HUES48 (cell line): ENCODE measurements at regions not wholly inside any gene's neighbourhood (a gene's known extent, or its start where the extent isn't known, plus 50 kb on each side); places are given as distances from the start of the nearest gene placed in this dataset.

Source experiments
- H3K27ac ChIP-seq: one replicate; pipeline ENCODE4 v1.7.0; 2013; ENCODE audit warnings: low read depth, low read length, inconsistent platforms
- H3K27me3 ChIP-seq: 2 replicates; pipeline ENCODE4 v1.6.1; 2013; ENCODE audit warnings: mild to moderate bottlenecking, low read length; ENCODE audit not compliant: control insufficient read depth, insufficient read depth
- H3K36me3 ChIP-seq: 2 replicates; pipeline ENCODE4 v1.6.1; 2013; ENCODE audit warnings: low read length; ENCODE audit not compliant: control insufficient read depth, insufficient read depth
- H3K4me1 ChIP-seq: 2 replicates; pipeline ENCODE4 v1.6.1; 2013; ENCODE audit warnings: mild to moderate bottlenecking, low read length; ENCODE audit not compliant: control insufficient read depth, insufficient read depth
- H3K4me3 ChIP-seq: 2 replicates; pipeline ENCODE4 v1.5.1; 2013; ENCODE audit warnings: mild to moderate bottlenecking, low read depth, low read length
- H3K9ac ChIP-seq: 2 replicates; pipeline ENCODE4 v1.6.1; 2013; ENCODE audit warnings: mild to moderate bottlenecking, low read depth, low read length, moderate library complexity
- H3K9me3 ChIP-seq: 2 replicates; pipeline ENCODE4 v1.6.1; 2013; ENCODE audit warnings: low read length; ENCODE audit not compliant: control insufficient read depth, insufficient read depth

DNA sequence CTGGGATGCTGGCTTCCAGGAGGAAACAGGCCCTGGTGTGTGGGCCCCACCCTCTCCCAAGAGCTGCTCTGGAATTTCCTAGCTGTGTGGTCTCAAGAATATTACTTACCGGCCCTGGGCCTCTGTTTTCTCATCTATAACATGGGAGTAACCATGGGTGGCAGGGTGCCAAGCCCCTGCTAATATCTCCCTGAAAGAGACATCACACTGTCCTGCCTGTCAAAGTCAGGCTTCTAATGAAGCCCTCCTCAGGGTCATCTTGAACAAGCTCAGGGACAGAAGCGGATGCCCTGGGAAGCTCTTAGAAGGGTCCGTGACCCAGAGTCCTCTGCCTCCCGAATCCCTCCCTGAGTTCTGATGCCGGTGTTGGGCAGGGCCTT is 173.2 kb upstream of the HDAC4 start:
- Histone ChIP-seq H3K36me3 (no peaks in the 10 kb centered on the region), H3K27ac (no peak overlapping the region), H3K27me3 (no peaks in the 10 kb centered on the region), H3K4me1 (no peaks in the 10 kb centered on the region), H3K9ac (no peak overlapping the region), H3K4me3 (no peak overlapping the region), H3K9me3 (peaks cover 2% of the 10 kb centered on the region; the same call in 1 of the 2 replicates)

DNA sequence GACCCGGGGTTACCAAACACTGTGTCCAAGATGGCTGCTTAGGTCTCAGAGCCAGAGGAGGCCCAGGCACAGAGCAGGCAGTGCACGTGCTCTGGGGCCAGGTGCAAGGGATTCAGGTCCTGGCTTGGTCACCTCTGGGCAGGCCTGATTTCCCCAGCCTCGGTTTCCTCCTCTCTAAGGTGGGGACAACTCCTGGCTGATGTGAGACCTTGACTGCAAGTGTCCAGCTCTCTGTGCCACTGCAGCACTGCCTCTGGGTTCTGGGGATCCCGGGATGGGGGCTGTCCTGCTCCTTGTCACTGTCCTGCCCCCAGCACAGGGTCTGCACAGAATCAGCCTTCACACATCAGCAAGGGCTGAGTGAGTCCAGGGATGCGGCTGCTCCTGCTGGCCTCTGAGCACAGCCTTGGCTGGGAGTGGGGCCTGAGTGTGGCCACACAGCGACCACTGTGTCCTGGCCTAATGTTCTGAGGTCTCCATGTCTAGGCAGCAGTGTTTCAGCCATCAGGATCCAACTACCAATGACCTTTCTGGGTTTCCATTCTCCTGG is 170.2 kb upstream of the HDAC4 start:
- peaks cover 2% of the 10 kb centered on the region; the same call in 1 of the 2 replicates for H3K9me3 ChIP-seq
- no peak overlapping the region for H3K9ac ChIP-seq
- no peak overlapping the region for H3K4me3 ChIP-seq
- H3K4me1 ChIP-seq: no peaks in the 10 kb centered on the region
- no peaks in the 10 kb centered on the region for H3K27me3 ChIP-seq
- no peak overlapping the region for H3K27ac ChIP-seq
- H3K36me3 ChIP-seq: no peaks in the 10 kb centered on the region

DNA sequence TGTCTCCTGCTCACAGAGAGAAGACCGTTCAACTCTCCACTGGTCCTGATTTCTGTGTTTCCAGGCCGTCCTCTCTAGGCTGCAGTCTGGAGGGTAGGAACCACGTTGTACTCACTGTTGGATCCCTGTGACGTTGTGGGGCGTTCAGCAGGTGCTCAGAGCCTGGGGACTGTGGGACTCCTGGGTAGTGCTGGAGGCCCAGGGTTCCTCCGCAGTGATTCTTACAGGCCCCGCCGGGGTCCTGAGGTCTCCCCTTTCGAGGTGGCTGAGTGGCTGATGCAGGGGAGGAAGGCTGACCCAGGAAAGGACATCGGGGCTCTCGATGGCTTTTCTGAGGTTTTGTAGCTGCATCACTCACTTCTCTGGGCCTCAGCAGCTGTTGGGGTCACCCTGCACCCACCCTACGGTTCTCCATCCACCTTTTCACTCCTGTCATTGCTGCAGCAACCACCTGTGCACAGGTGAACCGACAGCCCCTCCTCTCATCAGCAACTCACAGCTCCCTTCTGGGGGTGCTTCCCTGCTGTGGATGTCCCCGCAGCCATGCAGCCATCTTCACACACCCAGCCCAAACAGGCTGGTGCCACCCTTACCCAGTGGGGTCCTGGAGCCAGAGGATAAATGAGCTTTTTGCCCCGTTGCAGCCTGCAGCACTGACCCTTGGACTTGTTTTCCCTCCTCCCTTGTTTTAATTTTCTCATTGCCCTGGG is 169.6 kb upstream of the HDAC4 start:
- Histone ChIP-seq H3K9ac (no peak overlapping the region), H3K9me3 (peaks cover 4% of the 10 kb centered on the region; the same call in 1 of the 2 replicates), H3K4me3 (no peak overlapping the region), H3K4me1 (no peaks in the 10 kb centered on the region), H3K36me3 (no peaks in the 10 kb centered on the region), H3K27me3 (no peaks in the 10 kb centered on the region), H3K27ac (no peak overlapping the region)

GRCh38 chr2:239569401-239570090 is 168.7 kb upstream of the HDAC4 start:
- H3K9me3 ChIP-seq: peaks cover 6% of the 10 kb centered on the region; the same call in 1 of the 2 replicates
- no peak overlapping the region for H3K4me3 ChIP-seq
- no peaks in the 10 kb centered on the region for H3K36me3 ChIP-seq
- no peaks in the 10 kb centered on the region for H3K27me3 ChIP-seq
- H3K27ac ChIP-seq: no peak overlapping the region
- H3K9ac ChIP-seq: no peak overlapping the region
- H3K4me1 ChIP-seq: no peaks in the 10 kb centered on the region

- Histone ChIP-seq H3K4me3 (no peak overlapping the region), H3K36me3 (no peaks in the 10 kb centered on the region), H3K27me3 (no peaks in the 10 kb centered on the region), H3K27ac (no peak overlapping the region), H3K4me1 (no peaks in the 10 kb centered on the region), H3K9me3 (peaks cover 6% of the 10 kb centered on the region; the same call in 1 of the 2 replicates), H3K9ac (no peak overlapping the region)
Observed at GRCh38 chr2:239568601-239569000, 167.8 kb upstream of the HDAC4 start.

DNA sequence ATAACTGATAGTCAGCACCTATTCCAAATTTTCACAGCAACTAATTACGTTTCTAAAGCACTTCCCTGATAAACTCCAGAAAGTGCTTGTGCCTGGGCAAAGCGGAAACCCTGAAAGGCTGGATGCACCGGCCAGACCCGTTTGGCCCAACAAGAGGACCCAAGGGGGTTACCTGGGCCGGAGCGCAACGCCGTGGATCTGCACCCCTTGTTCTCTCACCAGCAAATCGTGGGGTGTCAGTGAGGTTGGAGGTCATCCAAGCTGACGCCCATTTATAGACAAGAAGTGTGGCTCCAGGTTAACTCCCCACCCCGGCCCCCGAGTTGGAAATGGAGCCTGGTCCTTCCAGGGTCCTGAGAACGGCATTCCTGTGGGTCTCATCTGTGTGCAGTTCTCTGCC is 167.0 kb upstream of the HDAC4 start:
- no peak overlapping the region for H3K27ac ChIP-seq
- H3K36me3 ChIP-seq: no peaks in the 10 kb centered on the region
- H3K9me3 ChIP-seq: peaks cover 6% of the 10 kb centered on the region; the same call in 1 of the 2 replicates
- H3K4me3 ChIP-seq: no peak overlapping the region
- H3K9ac ChIP-seq: no peak overlapping the region
- no peaks in the 10 kb centered on the region for H3K27me3 ChIP-seq
- H3K4me1 ChIP-seq: no peaks in the 10 kb centered on the region

GRCh38 chr2:239566995-239567568 is 166.3 kb upstream of the HDAC4 start:
- no peaks in the 10 kb centered on the region for H3K27me3 ChIP-seq
- H3K36me3 ChIP-seq: no peaks in the 10 kb centered on the region
- 0 out of 2 replicates have a peak, but pooled peaks cover 4% of the 10 kb centered on the region for H3K9me3 ChIP-seq
- H3K27ac ChIP-seq: no peak overlapping the region
- H3K9ac ChIP-seq: no peak overlapping the region
- no peaks in the 10 kb centered on the region for H3K4me1 ChIP-seq
- H3K4me3 ChIP-seq: no peak overlapping the region

DNA sequence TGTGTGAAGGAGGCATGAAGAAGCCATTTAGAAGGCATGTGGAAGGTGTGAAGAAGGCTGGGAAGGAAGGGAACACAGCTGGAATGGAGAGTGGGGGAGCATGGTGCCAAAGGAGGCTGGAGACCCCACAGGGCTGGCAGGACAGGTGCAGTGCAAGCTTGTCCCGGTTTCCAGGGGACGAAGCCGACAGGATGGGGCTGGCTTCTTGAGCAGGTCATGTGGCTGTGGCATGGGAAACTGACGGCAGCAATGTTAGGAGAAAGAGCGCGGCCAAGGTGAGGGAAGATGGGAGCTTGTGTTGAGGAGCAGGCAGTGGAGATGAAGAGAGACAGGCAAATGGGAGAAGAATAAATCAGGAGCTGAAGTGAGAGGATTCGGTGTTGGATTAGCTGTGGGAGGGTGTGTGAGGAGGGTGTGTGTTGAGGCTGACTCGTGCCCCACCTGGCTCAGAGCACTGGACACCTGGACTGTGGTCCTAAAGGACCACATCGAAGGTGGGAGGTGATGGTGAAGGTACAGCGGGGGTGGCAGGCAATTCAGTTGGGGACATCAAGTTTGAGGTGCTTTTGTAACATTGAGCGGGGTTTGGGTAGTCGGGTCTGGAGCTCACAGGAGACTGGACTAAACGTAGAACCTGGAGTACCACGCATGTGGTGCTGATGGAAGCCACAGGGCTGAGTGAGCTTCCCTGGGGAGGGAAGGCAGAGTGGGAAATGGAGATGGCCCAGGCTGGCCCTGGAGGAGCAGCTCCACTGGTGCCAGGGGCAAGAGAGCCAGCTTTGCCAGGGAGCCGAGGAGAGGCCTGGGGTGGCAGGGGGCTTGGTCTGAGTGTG is 165.6 kb upstream of the HDAC4 start:
- Histone ChIP-seq H3K36me3 (no peaks in the 10 kb centered on the region), H3K4me1 (no peaks in the 10 kb centered on the region), H3K4me3 (no peak overlapping the region), H3K27ac (no peak overlapping the region), H3K9me3 (0 out of 2 replicates have a peak, but pooled peaks cover 4% of the 10 kb centered on the region), H3K27me3 (no peaks in the 10 kb centered on the region), H3K9ac (no peak overlapping the region)

DNA sequence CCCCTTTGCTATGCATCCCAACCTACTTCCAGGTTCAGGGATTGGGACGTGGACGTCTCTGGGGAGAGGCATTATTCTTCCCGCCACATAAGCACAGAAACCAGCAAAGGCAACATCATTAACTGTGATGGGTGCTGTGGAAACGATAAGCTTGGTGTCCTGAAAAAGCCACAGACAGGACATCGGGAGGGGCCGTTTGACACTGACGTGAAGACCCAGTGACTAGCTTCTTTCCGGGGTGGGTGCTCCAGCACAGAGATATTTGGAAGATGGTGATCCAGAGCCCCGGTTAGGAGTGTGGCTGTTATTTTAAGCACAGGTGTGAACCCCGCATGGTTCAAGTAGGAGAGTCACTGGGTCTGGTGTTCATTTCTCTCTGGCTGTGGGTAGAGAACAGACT is 163.8 kb upstream of the HDAC4 start:
- no peak overlapping the region for H3K27ac ChIP-seq
- no peaks in the 10 kb centered on the region for H3K36me3 ChIP-seq
- 0 out of 2 replicates have a peak, but pooled peaks cover 4% of the 10 kb centered on the region for H3K9me3 ChIP-seq
- H3K27me3 ChIP-seq: no peaks in the 10 kb centered on the region
- H3K4me1 ChIP-seq: no peaks in the 10 kb centered on the region
- H3K4me3 ChIP-seq: no peak overlapping the region
- H3K9ac ChIP-seq: no peak overlapping the region

GRCh38 chr2:239563561-239563960 is 162.7 kb upstream of the HDAC4 start:
- H3K9me3 ChIP-seq: 0 out of 2 replicates have a peak, but pooled peaks cover 4% of the 10 kb centered on the region
- H3K36me3 ChIP-seq: no peaks in the 10 kb centered on the region
- no peaks in the 10 kb centered on the region for H3K27me3 ChIP-seq
- H3K9ac ChIP-seq: no peak overlapping the region
- H3K4me1 ChIP-seq: no peaks in the 10 kb centered on the region
- H3K27ac ChIP-seq: no peak overlapping the region
- H3K4me3 ChIP-seq: no peak overlapping the region
